Activated effector memory CD4-positive, alpha-beta T cell treated with anti-CD3 and anti-CD28 coated beads, Interleukin-2, amount 50 U/mL, for 16 hours (primary cell): ENCODE measurements at regions not wholly inside any gene's neighbourhood (a gene's known extent, or its start where the extent isn't known, plus 50 kb on each side); places are given as distances from the start of the nearest gene placed in this dataset.
"Not testable (repeated sequence)": the region's sequence is repeated elsewhere in the genome, so short reads cannot be mapped to it uniquely, and the experiment has no call there.

Experiments
- DNase-seq: peaks from one replicate; pipeline ENCODE4 v3.0.0-alpha.2; 2020

DNA sequence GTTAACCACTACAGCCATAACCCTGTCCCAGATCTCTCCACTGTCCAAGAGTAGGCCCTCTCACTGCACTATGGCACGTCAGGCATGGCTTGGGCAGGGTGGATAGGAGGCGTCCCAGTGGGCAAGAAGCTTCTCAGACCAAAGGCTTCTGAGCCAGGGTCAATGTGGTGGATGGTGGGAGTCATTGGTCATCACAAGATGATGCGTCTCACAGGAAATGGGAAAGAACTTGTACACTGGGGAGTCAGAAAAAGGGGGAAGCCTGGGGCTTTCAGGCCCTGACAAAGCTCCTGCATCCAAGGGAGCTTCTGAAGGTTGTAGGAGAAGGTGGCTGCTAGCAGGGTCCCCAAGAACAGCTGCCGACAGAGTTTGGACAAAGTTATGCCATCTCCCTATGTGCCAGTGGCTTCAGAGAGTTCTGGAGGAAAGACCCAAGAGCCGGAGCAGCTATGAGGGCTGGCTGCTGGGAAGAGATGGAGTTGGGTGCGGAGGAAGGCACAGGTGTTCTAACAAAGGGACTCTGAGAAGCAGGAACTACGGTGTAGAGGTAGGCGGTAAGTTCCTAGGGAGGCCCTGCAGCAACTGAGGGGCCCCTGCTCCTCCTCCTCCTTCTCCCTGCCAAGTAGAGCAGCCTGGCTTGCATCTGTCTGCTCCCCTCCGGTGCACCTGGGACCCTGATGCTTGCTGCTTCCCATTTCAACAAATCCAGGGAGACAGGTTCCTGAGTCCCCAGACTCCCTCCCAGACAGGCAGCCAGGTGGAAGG is 81.1 kb downstream of the ARL6IP4 start:
- no peak for DNase-seq

DNA sequence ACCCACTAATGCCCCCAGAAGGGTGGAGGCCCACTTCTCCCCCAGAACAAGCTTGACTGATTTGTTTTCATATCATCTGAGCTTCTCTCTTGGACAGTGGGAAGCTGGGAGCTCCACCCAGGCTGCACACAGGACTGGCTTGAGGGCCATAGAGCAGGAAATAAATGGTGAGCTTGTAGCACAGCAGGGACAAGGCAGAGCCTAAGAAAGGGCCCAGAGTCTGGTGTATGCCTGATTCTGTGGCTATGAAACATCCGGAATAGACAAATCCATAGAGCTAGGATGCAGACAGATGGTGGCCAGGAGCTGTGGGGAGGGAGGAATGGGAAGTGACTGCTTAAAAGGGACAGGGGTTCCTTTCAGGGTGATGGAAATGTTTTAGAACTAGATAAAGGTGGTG is 79.0 kb downstream of the ARL6IP4 start:
- no peak for DNase-seq

DNA sequence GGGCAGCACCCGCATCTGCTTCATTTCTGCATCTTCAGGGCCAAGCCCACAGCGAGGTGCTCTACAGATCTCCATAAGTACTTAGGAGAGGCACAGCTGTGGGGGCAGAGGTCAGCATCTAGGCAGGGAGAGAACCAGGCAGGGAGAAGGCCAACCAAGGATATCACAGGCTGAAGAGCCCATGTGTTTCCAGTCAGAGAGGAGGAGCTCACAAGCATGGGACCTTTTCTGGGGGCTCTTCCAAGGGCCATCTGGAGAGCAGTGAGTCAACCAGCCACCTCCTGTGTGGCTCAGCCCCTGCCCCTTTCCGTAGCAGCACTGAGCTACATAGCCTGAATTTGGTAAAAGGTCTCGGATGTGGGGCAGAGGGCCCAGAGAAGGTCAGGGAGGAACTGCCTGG is 78.5 kb downstream of the ARL6IP4 start:
- DNase-seq: no peak

DNA sequence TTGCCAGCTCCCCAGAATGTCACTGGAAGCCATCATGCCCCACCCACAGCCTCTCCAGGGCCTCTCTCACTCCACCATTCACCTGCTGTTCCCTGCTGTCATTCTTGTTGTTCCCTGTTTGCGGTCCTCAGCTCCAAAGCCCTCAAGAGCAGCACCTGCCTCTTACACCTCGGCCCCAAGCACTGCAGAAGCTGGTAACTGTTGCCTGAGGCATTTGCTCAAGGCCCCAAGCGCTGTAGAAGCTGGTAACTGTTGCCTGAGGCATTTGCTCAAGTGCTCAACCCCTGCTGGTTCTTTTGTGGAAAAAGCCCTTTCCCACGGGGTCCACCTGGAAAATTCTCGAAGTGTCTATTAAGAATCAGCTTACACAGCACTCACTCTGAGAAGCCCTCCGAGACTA is 78.0 kb downstream of the ARL6IP4 start:
- DNase-seq: no peak

DNA sequence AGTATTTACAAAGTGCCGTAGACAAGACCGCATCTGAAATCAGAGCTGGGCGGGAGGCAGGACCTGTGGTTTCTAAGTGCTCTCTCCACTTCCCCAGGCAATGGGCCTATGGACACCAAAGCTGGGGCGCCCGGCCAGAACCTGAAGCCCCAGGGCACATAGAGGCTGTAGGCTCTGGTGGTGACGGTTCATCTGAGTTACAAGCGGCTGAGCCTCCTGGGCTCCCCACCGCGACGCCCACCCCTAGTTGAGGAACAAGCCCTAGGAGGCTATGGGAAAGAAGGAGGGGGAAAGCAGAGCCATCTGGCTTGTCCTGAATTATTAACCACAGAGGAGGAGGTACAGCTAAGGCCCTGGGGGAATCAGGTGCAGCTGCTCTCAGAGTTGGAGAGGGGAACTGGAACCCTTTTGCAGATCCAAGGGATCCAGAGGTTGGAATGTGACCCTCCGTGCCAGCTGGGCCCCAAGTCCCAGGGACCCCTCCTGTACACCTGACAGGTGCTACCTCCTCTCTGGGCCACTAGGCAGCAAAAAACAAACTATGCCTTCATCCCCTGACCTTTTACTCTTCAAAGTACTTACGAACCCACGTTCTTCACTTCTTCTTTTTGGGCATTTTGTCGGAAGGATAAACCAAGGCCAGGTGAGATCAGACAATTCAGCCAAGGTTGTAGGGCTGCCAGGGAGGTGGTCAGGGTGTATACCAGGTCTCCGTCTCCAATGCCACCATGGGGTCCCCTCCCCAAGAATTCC is 77.2 kb downstream of the ARL6IP4 start:
- DNase-seq: no peak

DNA sequence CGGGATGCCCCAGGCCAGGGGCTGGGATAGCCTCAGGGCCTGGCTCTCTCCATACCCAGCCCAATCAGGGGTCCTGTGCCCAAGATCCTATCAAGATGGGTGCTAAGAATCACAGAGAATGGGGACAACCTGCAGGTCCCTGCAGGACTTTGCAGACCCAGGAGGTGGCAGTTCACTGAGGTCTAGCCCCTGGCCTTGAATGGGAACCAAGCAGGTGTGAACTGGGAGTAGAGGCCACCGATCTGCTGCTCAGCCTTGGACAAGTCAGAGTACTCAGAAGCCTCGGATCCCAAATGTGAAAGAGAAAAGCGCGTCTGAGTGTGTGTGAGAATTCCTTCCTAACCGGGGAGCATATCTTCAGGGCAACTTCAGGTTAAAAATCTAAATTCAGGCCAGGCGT is 76.2 kb downstream of the ARL6IP4 start:
- no peak for DNase-seq

DNA sequence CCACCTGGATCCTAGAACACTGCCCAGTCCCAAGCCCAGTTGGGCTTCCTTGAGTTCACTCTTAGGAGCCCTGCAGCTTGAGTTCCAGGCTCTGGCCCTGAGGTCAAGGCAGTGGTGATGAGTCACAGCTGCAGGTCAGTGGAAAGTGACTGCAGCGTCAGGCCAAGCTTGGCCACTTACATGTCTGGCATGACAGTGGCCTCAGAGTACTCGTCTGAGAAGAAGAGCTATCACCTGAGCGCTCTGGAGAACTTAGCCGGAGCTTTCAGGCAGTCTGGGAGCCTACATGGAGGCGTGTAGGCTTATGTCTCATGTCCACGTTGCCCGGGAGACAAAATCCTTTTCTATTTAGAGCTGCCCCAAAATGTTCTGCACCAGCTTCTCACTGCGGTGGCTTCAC is 75.6 kb downstream of the ARL6IP4 start:
- DNase-seq: no peak

DNA sequence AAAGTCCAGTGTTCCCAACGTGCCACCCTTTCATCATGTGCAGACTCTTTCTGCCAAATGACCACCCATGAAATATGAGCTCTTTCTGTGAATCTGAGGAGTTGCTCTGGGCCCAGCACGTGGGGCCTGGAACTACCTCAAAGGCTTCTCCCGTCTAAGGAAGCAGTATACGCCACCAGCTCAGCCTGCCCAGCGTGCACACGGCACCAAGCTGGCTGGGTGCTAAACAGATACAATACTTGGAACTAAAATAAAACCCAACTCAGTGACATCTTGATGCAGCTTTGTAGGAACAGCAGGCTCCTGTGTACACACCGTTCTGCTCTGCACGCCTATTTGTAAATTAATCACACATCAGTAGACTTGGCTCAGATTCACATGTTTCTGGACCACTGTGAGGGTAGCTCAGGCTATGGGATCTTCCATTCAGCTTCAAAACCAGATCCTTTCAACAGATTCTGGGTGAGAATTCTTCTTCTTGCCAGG is 74.8 kb downstream of the ARL6IP4 start:
- no peak for DNase-seq

DNA sequence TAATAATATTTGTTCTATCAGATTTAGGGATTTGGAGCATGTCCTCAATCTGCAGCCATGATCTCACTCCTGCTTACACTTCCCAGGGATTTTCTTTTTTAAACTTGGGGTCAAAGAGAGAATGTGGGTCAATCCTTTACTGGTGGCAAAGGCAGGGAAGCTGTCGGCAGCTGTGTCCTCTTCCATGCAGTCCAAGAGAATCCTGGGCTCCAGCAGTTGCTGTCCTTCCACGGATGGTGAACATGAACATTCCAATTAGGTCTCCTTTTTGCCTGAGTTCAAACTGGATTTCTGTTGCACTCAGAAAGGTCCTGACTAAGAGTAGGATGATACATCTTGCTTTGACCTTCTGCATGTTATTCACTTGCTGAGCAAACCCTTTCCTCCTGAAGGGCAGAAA is 73.9 kb downstream of the ARL6IP4 start:
- no peak for DNase-seq

DNA sequence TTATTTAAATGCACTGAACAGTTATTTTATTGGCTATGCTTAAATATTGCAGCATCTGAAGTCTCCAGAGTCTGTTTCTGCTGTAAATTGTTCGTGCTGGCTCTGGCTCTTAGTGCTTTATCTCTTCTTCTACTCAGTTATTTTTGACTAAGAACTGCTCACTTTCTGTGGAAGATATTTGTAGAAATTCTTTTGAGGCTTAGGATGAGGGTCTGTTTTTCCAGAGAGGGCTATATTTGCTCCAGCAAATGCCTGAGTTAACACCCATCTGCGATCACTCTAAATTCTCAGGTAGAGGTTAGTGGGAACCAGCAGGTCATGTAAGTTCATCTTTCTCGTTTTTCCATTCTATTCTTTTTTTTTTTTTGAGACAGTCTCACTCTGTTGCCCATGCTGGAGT is 71.1 kb downstream of the ARL6IP4 start:
- no peak for DNase-seq

DNA sequence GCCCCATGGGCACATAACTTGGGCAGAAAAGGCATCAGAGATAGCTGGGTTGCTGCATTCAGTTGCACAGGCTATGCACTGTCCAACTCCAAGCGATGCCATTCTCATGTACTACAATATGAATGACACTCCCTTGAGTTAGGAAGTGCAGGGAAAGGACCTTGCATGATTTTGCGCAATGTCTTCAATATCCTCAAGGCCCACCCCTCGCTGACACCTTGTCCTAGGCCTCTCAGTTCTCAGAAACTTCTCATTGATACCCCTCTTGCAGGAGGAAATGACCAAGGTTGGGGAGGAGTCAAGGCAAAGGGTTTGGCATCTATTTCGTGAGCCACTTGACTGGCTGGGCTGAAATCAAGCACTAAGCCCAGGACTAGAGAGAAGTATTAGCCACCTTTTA is 70.4 kb downstream of the ARL6IP4 start:
- DNase-seq: no peak

DNA sequence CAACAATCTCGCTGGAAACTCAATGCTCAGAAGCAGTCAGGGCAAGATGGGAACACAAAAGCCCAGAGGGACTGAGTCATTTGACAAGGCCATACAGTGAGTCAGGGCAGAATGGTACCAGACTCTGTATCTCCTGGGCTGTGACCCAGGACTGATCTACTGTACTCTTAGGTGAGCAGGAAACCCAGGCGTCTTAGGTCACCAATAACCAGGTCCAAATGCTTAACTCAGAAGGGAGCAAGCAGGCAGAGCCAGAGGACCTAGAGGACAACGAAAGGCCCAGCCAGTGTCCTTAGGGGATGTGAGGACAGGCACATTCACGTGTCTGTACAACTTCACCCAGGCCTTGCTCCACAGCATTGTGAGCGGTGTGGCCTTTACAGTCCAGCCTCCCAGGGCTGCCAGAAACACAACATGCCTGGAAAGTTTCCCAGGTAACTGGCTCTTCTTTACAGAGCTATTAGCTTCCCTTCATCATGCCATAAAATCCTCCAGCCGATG is 69.9 kb downstream of the ARL6IP4 start:
- no peak for DNase-seq

DNA sequence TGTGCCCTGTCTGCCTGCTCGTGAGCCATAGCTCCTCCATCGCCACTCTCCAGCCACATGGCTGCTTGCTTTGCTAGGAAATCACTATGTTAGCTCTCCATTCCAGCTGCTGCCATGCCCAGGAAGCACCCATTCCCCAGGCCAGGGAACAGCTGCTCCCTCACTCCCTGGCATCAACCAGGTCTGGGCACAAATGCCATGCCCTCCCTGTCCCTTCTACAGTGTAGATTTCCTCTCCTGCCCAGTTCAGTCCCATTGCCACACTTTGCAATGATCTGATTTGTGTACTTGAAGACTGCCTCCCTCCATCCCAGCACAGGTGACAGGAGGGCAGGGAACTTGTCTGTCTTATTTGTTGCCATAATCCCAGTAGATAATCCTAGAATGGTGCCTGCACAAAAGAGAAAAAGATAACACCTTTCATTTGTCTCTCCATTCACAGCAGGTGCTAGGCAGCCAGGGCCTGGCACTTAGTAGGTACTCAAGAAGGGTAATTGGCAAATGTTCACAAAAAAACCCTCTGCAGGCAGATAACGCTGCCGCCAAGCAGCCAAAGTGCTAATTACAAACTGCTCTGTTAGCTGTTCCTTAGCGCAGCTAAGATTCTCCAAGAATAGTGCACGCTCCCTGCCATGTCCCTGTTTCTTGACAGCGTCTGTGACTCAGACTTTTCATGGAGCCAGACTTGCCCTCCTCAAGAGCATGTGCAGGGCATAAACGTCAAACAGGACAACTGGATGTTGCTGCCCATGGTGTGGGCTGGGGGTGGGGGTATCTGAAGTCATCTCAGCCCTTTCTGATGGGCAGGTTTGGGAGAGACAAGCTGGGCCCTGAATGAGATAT is 69.1 kb downstream of the ARL6IP4 start:
- DNase-seq: no peak

DNA sequence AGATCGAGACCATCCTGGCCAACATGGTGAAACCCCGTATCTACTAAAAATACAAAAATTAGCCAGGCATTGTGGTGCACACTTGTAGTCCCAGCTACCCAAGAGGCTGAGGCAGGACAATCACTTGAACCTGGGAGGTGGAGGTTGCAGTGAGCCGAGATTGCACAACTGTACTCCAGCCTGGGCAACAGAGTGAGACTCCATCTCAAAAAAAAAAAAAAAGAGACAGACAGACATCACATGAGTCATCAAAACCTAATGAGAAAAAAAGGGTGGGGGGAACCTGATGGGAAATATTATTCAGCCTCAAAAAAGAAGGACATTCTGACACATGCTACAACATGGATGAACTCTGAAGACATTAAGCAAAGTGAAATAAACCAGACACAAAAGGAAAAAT is 67.4 kb downstream of the ARL6IP4 start:
- DNase-seq: not testable (repeated sequence)

DNA sequence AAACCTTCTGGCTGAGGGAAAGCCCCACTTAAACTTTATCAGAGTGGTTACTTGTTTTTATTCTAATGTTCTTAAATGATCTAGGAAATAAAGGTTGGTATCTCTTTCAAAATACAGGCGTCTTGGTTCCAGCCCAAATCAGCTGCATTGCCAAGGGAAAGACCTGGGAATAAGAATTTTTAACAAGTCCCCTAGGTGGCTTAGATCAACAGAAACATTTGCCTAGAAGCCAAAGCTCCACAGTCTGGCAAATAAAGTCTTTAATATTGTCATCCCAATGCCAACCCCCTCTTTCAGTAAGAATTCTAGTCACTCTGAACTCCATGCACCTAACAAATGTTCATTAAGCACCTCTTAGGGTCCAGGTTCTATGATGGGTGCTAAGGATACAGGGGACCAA is 66.8 kb downstream of the ARL6IP4 start:
- no peak for DNase-seq

DNA sequence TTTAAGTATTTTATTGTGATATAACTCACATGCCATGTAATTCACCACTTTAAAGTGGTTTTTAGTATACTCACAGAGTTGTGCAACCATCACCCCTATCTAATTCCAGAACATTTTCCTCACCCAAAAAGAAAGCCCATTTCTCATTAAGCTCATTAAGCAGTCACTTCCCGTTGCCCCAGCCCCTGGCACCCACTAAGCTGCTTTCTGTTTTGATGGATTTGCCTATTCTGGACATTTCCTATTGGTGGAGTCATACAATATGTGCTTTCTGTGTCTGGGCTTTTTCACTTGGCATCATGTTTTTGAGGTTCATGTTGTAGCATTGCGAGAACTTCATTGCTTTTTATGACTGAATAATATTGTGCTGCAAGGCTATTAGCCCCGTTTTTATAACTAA is 66.0 kb downstream of the ARL6IP4 start:
- DNase-seq: no peak

DNA sequence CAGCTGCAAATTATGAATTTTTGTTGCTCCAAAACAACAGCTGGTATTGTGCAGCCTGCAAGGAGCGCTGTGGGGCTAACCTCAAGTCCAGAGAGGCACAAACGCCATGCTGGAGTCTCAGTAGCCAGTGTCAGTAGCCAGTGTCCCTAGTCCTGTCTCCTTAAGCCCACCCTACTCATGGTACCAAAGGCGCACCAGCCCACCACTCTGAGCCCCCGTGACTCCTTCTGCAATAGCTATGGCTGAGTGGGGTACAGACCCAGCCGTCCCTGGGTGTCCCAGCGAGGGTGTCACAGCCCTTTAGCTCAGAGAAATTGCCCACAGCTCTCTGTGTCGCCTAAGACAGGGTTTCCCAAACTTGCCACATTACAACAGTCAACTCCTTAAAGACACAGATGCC is 65.2 kb downstream of the ARL6IP4 start:
- no peak for DNase-seq

DNA sequence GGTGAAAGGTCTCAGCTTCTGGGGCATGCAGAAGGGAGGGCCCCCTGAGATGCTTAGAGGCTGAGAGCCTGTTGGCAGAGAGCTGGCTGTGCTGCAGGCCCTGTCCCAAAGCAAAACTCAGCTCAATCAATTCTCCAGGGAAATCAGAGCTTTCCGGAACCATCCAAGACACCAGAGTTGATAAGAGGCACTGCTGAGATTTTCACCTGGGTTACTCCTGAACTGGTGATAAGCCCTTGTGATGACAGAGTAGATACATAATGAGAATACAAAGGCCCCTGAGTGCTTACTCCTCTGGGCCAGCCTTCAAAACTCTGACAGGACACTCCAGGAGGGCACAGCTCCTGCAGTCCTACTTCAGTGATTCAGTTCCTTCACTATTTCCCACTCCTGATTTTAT is 63.9 kb downstream of the ARL6IP4 start:
- DNase-seq: no peak

DNA sequence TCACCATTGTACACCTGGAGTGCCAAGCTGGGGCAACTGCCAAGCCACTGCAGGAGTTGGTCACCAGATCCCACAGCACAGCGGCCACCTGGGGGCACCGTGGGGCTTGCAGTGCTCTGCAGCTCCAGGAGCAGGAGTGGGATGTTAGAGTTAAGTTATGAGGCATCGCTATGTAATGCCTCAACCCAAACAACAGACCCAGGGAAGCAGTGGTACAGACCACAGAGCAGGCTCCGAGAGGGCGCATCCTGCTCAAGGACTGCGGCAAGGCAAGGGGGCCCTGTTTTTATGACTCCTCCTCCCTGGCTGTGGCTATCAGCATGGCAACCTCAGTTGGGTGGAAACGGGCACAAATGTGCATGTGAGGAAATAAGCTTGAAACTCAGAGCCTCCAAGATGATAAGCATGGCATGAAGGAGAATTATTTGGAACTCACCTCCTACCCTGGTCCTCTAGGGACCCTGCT is 63.1 kb downstream of the ARL6IP4 start:
- DNase-seq: peak; percentile 87

DNA sequence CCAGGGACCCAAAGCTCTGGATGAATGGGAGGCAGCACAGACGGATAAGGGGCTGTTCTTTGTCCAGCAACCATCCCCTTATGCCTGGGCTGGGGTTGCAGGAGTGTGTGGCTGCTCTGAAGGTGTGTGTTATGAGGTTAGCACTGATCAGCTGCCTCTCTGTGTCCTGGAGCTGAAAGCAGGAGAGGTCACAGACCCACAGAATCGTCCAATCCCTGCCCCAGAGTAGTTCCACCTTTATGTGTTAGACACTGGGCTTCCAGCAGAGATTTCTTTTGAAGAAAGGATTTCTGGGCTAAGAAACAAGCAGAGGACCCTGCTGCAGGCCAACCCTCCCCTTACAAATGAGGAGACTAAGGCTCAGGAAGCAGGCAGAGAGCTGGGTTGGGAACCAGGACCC is 62.4 kb downstream of the ARL6IP4 start:
- DNase-seq: no peak

DNA sequence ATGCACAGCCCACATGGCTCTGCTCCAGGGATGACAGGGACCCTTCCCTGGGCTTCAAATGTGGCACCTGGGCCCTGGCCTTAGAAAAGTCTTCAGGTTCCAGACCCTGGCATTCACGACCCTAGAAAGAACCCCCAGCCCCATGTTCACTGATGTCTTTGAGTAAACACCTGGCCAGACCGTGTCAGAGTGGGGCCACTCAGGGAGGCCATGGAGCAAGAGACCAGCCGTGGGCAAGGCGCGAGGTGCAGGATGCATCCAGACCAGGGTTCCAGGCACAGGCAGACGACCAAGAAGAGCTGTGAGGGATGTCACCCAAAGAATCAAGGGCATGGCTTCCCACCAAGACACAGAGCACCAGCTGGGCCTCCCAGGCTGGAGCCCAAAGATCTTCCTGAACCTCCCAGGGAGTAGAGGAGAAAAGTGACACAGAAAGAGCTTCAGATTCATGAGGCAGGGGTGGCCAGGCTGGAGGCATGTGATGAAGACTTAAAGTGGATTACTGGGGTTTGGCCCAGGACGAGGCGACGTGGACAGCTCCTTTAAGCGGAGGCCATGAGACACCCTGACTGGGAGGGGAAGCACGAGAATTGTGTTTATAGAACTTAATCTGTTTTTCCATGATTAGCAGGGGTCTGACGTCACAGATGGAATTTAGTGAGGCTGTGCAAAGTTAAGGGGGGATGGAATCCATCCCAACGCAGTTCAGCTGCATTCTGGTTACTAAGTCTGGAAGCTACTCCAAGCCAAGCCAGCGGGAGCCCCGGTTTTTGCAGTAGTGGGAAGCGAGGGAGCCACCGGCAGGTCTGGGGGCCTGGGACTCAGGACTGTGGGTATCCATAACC is 61.6 kb downstream of the ARL6IP4 start:
- no peak for DNase-seq

DNA sequence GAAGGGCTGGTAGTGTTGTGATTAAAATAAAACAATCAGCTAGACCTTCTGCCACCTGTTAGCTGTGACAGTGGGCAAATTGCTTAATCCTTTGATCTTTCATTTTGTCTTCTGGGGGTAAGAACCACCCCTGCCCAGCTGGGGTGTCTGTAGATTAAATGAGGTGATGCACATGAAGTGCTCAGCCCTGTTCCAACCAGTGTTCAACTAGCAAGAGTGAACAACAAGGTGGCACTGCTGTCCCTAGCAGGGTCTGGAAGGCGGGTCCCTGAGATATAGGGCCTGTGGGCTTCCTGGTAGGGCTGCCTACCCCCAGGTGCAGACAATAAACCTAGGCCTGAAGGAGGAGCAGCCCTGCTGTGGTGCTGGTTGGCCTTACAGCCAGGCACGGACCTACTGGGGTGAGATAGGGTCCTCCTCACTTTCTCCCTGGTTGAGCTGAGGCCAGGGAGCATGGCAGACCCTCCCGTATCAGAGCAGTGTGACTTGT is 60.6 kb downstream of the ARL6IP4 start:
- no peak for DNase-seq
